ENCODE measurements at regions not wholly inside any gene's neighbourhood (a gene's known extent, or its start where the extent isn't known, plus 50 kb on each side); places are given as distances from the start of the nearest gene placed in this dataset.

DNA sequence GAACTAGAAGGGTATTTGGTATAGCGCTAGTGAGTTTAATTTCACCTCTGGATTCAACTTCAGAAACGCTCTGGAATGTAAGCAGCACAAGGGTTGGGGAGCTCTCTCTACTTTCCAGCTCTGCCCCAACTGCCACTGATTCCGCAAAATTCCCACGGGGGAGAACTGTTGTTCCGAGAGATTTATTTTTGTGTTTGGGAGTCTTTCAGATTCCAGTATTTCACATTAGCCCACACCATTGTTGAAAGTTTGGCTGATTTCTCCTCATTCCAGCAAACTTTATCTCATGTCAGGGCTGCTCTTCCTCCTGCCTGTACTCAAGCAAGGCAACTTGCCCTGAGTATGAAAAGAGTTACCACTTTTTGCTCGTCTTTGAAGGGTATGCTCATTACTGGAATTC, 198.5 kb upstream of the EGFLAM start:
- TF ChIP-seq, protein P1, sequence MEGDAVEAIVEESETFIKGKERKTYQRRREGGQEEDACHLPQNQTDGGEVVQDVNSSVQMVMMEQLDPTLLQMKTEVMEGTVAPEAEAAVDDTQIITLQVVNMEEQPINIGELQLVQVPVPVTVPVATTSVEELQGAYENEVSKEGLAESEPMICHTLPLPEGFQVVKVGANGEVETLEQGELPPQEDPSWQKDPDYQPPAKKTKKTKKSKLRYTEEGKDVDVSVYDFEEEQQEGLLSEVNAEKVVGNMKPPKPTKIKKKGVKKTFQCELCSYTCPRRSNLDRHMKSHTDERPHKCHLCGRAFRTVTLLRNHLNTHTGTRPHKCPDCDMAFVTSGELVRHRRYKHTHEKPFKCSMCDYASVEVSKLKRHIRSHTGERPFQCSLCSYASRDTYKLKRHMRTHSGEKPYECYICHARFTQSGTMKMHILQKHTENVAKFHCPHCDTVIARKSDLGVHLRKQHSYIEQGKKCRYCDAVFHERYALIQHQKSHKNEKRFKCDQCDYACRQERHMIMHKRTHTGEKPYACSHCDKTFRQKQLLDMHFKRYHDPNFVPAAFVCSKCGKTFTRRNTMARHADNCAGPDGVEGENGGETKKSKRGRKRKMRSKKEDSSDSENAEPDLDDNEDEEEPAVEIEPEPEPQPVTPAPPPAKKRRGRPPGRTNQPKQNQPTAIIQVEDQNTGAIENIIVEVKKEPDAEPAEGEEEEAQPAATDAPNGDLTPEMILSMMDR (IDR thresholded peaks at IDR 0.05; ENCODE audit: unreplicated experiment) = no peak
- H3K27ac Mint-ChIP-seq = no peak overlapping the region
- H3K36me3 Mint-ChIP-seq (ENCODE audit: insufficient read depth) = no peaks in the 10 kb centered on the region
- no peak for DNase-seq (ENCODE audit: low spot score, unreplicated experiment)
- H3K4me3 Mint-ChIP-seq (ENCODE audit: low read depth) = no peak overlapping the region
- H3K9me3 Mint-ChIP-seq (ENCODE audit: low read depth) = peaks cover 17% of the 10 kb centered on the region
- no peaks in the 10 kb centered on the region for H3K4me1 Mint-ChIP-seq (ENCODE audit: low read depth)
- no peaks in the 10 kb centered on the region for H3K27me3 Mint-ChIP-seq

DNA sequence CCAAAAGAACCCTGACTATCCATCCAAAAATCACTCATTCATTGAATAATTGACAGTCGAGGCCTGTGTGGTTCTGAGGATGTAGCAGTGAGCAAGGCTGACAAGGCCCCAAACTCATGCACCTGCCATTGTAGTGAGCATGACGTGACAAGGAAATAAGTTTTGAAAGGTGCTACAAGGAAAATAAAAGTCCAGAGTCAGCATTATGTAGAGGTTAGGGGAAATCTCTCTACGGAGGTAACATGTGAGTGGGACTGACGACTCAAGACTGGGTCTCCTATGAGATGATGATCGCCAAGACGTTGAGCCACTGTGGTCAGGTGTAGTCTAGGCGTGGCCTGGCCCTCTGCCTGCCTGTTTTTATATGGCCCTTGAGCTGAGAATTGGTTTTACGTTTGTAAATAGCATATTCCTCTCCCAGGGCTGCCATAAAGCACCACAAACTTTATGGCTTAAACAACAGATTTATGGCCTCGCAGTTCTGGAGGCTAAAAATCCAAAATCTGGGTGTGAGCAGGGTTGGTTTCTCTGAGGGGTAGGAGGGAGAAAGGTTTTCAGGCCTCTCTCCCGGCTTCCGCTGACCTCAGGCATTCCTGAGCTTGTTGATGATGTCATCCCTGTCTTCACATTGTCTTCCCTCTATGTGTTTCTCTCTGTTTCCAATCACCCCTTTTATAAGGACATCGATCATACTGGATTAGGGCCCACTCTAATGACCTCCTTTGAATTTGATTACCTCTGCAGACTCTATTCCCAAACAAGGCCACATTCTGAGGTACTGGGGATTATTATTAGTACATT, 206.4 kb upstream of the EGFLAM start:
- TF ChIP-seq, protein P1 (IDR thresholded peaks at IDR 0.05; ENCODE audit: unreplicated experiment) = no peak
- no peak overlapping the region for H3K4me3 Mint-ChIP-seq (ENCODE audit: low read depth)
- H3K27ac Mint-ChIP-seq = no peak overlapping the region
- no peaks in the 10 kb centered on the region for H3K27me3 Mint-ChIP-seq
- H3K36me3 Mint-ChIP-seq (ENCODE audit: insufficient read depth) = no peaks in the 10 kb centered on the region
- peaks cover 4% of the 10 kb centered on the region for H3K9me3 Mint-ChIP-seq (ENCODE audit: low read depth)
- DNase-seq (ENCODE audit: low spot score, unreplicated experiment) = no peak
- no peaks in the 10 kb centered on the region for H3K4me1 Mint-ChIP-seq (ENCODE audit: low read depth)

GRCh38 chr5:38048400-38048799, 208.6 kb upstream of the GDNF start:
- H3K4me3 Mint-ChIP-seq (ENCODE audit: low read depth) = no peak overlapping the region
- H3K4me1 Mint-ChIP-seq (ENCODE audit: low read depth) = no peaks in the 10 kb centered on the region
- H3K27ac Mint-ChIP-seq = no peak overlapping the region
- no peaks in the 10 kb centered on the region for H3K9me3 Mint-ChIP-seq (ENCODE audit: low read depth)
- DNase-seq (ENCODE audit: low spot score, unreplicated experiment) = no peak
- H3K36me3 Mint-ChIP-seq (ENCODE audit: insufficient read depth) = no peaks in the 10 kb centered on the region
- no peaks in the 10 kb centered on the region for H3K27me3 Mint-ChIP-seq
- TF ChIP-seq, protein P1 (IDR thresholded peaks at IDR 0.05; ENCODE audit: unreplicated experiment) = no peak

- Mint-ChIP-seq H3K9me3 (ENCODE audit: low read depth) (no peaks in the 10 kb centered on the region), H3K4me3 (ENCODE audit: low read depth) (no peak overlapping the region), H3K27ac (no peak overlapping the region), H3K4me1 (ENCODE audit: low read depth) (no peaks in the 10 kb centered on the region), H3K27me3 (peaks cover 3% of the 10 kb centered on the region), H3K36me3 (ENCODE audit: insufficient read depth) (no peaks in the 10 kb centered on the region)
- DNase-seq (ENCODE audit: low spot score, unreplicated experiment) = no peak
- TF ChIP-seq, protein P1 (IDR thresholded peaks at IDR 0.05; ENCODE audit: unreplicated experiment) = no peak
Measured at GRCh38 chr5:38046103-38046502, 206.3 kb upstream of the GDNF start.

- no peak overlapping the region for H3K4me3 Mint-ChIP-seq (ENCODE audit: low read depth)
- H3K27ac Mint-ChIP-seq = no peak overlapping the region
- H3K4me1 Mint-ChIP-seq (ENCODE audit: low read depth) = no peaks in the 10 kb centered on the region
- no peaks in the 10 kb centered on the region for H3K36me3 Mint-ChIP-seq (ENCODE audit: insufficient read depth)
- DNase-seq (ENCODE audit: low spot score, unreplicated experiment) = no peak
- TF ChIP-seq, protein P1 (IDR thresholded peaks at IDR 0.05; ENCODE audit: unreplicated experiment) = no peak
- H3K9me3 Mint-ChIP-seq (ENCODE audit: low read depth) = no peaks in the 10 kb centered on the region
- H3K27me3 Mint-ChIP-seq = peaks cover 3% of the 10 kb centered on the region
Measured at GRCh38 chr5:38045446-38045845, 205.6 kb upstream of the GDNF start.

Measured in progenitor cell of endocrine pancreas (in vitro differentiated cells).